ENCODE measurements at regions not wholly inside any gene's neighbourhood (a gene's known extent, or its start where the extent isn't known, plus 50 kb on each side); places are given as distances from the start of the nearest gene placed in this dataset.

DNA sequence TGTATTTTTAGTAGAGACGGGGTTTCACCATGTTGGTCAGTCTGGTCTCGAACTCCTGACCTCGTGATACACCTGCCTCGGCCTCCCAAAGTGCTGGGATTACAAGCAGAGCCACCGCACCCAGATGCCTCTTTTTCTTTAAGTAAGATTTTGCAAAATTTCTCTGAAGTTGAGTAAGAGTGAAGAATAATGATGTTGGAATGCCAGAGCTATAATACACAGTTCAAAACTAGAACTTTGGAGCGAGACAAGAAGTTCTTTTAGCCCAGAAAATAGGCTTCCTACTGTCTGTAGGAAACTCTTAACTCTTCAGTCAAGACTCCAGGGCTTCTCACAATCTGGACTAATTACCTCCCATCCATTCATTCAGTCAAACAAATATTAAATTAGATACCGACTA is 51.4 kb downstream of the MARCHF4 start:
- DNase-seq (ENCODE audit: low spot score): no peak

DNA sequence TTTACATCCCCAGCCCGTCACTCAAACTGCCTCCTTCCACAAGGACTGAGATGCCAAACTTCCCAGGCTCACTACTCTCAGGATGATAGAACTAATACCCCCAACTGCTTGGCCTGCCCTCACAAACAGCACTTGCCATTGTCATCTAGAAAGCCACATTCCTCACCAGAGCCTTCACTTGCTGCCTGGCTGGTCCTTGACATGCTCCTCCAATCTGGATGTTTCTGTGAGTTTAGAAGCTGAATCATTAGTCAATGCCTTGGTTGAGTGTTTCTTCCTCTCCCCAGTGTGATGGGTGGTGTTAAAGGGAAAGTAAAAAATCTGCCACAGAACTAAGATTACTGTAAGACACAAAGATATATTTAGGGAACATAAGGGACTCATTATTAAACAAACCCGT is 52.5 kb downstream of the MARCHF4 start:
- DNase-seq (ENCODE audit: low spot score): no peak

DNA sequence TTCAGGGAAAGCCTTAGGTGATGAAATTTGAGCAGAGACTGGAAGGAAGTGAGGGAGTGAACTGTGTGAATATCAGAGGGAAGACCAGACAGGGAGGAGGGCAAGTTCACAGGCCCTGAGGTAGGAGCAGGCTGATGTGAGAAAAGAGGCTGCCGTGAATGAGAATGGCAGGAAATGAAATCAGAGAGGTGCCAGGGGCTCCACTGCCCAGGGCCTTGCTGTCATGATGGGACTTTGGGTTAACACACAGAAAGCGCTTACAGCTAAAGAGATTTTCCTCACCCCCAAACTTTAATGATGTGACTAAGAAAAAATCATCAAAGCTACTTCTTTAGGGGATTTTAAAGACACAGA is 53.8 kb downstream of the MARCHF4 start:
- DNase-seq (ENCODE audit: low spot score): no peak

GRCh38 chr2:216317831-216318520 is 54.3 kb downstream of the MARCHF4 start:
- DNase-seq (ENCODE audit: low spot score): no peak

GRCh38 chr2:216316743-216317142 is 55.5 kb downstream of the MARCHF4 start:
- DNase-seq (ENCODE audit: low spot score): no peak

DNA sequence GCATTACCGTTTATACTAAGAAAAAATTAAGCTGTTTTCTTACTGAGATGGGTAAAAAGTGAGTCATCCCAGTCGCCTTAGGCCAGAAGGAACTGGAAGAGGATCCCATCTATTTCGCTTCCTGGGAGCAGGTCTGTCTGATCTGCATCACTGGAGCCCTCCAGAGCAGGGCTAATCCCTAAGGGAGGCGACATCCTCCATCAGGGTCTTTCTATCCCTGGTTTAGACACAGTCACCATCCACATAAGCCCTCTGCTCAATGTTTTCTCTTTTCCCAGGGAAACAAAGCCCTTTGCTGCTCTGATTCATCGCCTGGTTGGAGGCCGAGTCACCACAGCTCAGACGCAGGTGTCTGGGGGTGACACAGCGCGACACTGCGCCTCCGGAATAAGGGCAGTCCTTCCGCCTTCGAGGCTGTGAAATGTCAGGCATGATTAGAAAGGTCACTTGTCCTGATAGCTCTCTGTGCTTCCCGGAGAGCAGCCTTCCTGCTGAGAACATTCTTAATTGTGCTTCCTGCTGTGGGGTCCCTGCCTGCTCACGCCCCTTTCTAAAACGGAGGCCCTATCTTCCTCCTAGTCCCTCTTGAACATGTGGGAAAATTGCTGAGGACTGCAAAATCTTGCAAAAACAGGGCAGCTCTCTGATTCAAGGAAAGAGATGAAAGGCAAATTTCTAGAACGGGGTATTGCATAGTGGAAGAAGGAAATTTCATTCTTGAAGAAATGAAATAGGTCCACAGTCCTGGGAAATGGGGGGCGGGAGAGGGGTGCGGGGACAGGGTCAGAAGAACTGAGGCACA is 56.3 kb downstream of the MARCHF4 start:
- no peak for DNase-seq (ENCODE audit: low spot score)

GRCh38 chr2:216312441-216312840 is 59.8 kb downstream of the MARCHF4 start:
- no peak for DNase-seq (ENCODE audit: low spot score)

DNA sequence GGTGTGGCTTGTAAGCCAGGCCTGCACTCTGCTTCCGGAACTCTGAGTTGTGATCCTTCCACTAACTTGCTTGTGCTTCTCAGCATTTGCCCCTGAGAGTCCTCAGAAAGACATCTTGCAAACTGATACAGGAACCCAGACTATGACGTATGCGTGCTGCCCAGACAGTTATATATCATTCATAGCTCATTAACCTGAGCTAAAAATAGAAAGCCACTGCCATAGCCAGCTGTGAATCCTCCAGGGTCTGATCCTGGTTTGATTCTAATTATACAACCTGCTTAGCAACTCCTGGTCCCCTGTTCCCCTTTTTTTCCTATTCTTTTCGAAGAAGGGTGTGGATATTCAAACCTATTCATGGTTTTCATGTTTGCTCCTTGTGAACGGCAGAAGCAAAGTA is 63.7 kb downstream of the MARCHF4 start:
- no peak for DNase-seq (ENCODE audit: low spot score)

DNA sequence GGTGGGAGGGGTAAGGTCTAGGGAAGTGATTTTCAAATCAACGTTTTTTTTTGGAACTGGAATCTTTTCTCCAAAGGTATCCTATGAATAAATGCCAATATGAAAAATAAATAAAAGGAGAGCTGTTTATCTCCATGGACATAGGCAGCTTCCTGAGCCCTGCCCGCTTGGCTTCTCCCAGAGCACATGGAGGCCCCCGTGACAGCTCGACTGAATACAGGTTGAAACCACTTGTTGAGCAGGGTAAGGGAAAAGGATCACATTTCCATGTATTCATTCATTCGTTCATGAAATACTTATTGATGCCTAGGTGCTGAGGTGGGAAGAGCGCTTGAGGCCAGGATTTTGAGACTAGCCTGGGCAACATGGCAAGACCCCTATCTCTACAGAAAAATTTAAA is 64.8 kb downstream of the MARCHF4 start:
- DNase-seq (ENCODE audit: low spot score): no peak

DNA sequence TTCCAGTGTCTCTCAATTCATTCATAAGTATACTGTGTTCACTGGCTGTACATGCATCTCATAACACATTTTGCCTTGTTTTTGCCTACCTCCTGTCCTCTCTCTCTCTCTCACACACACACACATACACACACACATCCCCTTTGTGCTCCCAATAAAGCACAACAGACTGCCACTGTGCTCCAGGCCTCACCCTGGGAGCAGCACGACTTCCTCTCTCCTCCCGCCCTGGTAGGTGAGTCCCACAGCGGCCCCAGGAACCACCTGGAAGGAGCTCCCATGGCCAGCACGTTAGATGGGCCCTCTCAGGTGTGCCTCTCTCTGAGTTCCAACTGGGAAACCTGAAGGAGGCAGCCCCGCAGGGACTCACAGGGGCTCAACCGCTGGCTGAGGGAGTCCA is 65.4 kb downstream of the MARCHF4 start:
- no peak for DNase-seq (ENCODE audit: low spot score)

GRCh38 chr2:216305574-216305973 is 66.7 kb downstream of the MARCHF4 start:
- DNase-seq (ENCODE audit: low spot score): no peak

DNA sequence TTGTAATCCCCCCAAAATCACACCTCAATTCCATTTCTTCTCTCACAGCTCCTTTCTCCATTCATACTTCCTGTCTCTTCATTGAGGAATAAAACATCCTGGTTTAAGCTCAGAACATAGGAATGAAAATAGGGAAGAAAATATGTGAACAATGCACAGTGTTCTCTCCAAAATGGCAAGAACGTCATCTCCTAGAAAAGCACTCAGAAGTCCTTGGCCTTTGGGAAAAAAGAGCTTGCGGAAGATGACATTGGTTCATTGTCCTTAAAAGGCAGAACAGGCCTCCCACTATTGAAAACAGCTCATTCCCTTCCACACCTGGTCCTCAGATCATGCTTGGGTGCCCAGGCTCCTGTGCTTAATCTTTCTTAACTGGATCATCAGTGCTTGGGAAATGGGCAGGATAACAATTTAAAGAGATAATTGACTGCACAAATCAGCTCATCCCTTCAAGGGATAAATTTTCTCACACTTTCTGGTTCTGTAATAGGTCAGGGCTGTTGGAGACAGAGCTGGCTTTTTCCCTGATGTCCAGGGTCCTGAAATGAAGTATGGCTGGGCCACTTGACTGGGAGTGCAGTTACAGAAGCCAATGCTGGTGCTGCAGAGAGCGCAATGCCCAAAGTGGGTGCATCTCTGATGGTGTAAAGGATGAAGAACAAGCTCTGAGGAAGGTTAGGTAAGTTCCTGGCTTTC is 69.2 kb downstream of the MARCHF4 start:
- no peak for DNase-seq (ENCODE audit: low spot score)

- DNase-seq (ENCODE audit: low spot score): no peak
Observed at GRCh38 chr2:216300906-216301305, 71.4 kb downstream of the MARCHF4 start.

DNA sequence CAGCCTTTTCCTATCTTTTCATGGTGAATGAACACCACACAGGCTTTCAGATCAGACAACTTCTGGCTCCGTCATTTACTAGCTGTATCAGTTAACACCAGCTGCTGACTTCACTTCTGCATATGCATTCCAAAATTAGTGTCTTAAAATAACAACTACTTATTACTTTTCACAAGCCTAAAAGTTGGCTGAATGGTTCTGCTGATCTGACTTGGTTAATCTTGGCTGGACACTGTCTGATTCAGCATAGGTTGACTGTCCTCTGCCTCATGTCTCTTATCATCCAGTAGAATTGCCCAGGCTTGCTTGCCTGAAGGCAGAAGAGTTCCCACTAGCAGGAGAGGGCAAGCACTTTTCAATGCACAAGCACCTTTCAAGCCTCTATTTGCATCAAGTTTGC is 72.7 kb downstream of the MARCHF4 start:
- DNase-seq (ENCODE audit: low spot score): no peak

- DNase-seq (ENCODE audit: low spot score): no peak
Observed at GRCh38 chr2:216298719-216299495, 73.4 kb downstream of the MARCHF4 start.

DNA sequence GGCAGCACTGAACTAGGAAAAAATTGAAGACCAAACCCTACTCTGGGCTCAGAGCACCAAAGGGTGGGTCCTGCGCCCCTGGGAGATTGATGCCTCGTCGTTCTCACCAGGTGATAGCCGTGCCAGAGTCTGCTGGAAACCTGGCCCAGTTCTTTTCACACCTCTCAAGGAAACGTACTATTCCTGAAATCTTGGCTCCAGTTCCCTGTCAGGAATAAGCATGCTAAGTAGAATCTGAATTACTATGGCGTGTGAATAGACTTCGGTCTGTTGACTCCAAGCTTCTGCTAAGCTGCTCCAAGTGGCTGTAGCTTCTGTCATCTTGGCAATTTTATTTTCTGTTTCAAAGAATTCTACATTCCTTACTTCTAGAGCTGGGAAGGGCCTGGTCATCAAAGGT is 75.4 kb downstream of the MARCHF4 start:
- no peak for DNase-seq (ENCODE audit: low spot score)

GRCh38 chr2:216294305-216294704 is 78.0 kb downstream of the MARCHF4 start:
- DNase-seq (ENCODE audit: low spot score): no peak

- no peak for DNase-seq (ENCODE audit: low spot score)
Observed at GRCh38 chr2:216293883-216294282, 78.4 kb downstream of the MARCHF4 start.

DNA sequence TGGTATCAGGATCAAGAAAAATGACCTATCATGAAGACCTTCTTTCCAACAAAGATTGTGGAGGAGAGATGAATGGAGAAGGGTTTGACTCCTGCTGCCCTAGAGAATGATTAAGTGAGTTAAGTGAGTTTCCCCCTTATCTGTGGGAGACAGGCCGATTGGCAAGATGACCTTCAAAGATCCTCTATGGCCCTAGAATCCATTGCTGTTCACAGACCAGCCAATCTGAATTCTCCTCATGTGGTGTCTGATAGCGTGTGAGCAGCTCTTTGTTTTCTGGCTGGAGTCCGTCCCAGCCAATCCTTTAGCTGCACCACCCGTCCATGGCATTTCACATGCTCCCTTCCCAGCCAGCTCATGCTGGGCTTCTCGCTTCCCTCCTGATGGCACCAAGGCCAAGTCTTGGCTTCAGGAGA is 79.4 kb downstream of the MARCHF4 start:
- no peak for DNase-seq (ENCODE audit: low spot score)

DNA sequence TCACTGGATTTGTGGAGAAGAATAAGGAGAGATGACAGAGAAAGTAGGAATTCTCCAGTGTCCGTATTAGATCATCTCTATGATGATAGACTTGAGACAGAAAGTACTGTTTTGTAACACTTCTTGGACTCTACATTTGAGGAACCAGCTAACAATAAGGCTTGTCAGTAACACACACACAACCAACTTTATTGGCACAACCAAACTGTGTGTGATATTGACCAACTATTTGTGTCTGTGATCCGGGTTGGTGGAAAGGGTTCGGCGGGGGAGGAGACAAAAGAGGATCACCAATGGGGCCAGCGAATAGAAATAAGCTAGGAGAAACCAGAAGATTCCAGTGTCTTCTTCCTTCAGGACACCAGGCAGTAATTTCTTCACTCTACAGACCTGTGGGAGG is 79.8 kb downstream of the MARCHF4 start:
- DNase-seq (ENCODE audit: low spot score): no peak

- no peak for DNase-seq (ENCODE audit: low spot score)
Observed at GRCh38 chr2:216289470-216289869, 82.8 kb downstream of the MARCHF4 start.

DNA sequence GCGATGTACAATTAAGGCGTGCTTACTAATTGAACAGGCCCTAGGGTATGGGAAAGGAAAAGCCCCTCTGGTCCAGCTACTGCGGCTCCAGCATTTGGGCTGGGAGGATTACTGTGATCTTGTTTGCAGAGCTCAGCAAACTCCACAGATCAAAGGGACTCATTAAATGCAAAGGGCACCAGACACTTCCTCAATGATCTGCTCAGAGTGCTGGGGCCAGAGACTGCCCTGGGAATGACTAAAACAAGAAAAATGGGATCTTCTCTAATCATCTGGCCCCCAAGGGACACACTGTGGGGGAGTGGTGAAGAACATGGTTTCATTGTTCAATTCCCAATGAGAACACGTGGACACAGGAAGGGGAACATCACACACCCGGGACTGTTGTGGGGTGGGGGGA is 85.0 kb downstream of the MARCHF4 start:
- no peak for DNase-seq (ENCODE audit: low spot score)

Measured in HuH-7 (cell line).